ENCODE measurements at regions not wholly inside any gene's neighbourhood (a gene's known extent, or its start where the extent isn't known, plus 50 kb on each side); places are given as distances from the start of the nearest gene placed in this dataset.
"Not testable (repeated sequence)": the region's sequence is repeated elsewhere in the genome, so short reads cannot be mapped to it uniquely, and the experiment has no call there.

DNA sequence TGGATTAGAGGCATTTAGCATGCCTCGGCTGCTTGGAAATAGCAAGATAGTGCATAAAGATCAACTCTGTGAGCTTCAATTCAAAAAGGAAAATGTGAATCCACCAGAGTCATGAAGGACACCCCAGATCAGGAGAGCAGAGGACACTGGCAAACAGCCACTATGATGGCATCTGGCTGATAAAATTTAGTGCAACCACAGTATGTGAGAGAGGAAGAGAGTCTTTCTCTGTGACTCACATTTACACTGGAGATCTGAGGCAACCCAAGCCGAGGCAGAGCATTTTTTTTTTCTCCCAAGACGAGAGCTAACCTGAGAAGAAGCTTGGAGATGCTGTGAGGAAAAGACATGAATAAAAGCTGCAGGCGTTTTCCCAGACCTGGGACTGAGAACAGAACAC lies 401.9 kb downstream of the TGIF2LY start:
- H3K23me2 ChIP-seq (ENCODE audit: low read depth, low read length), result not testable (repeated sequence)

DNA sequence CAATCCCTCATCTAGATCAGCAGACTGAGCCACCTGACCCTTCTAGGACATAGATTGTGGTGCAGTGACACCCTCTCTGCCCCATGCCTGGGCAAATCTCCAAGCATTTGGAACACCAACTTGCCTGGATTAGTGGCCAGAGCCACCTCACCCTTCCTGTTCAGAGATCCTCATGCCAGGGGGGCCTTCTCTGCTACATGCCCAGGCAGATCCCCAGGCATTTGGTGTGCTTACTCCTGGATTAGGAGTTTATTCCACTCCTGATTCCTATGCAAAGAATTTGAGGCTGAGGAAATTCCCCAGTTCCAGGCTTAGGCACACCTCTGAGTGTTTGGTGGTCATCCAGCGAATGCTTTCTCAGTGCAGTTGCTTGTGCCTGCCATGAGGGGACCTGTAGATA lies 402.9 kb downstream of the TGIF2LY start:
- FAIRE-seq; H4K91ac ChIP-seq (replicated peaks; ENCODE audit: insufficient read length, low read length); H3K23me2 ChIP-seq (ENCODE audit: low read depth, low read length); H3K23ac ChIP-seq (ENCODE audit: insufficient read length); H3K79me1 ChIP-seq (ENCODE audit: low read depth, low read length); H4K20me1 ChIP-seq (replicated peaks in 1 of 2; ENCODE audit: control insufficient read depth in 1 of 2, insufficient read depth in 2 of 2, low read length in 2 of 2); H3K9ac ChIP-seq (replicated peaks in 1 of 4; ENCODE audit: extremely low read depth in 1 of 4, low read depth in 3 of 4, low read length in 3 of 4); H2AK5ac ChIP-seq (ENCODE audit: low read depth, low read length); H2BK5ac ChIP-seq (ENCODE audit: low read depth, low read length); H3K4me3 ChIP-seq (ENCODE audit: extremely low read depth in 1 of 4, insufficient read depth in 2 of 4, low read depth in 3 of 4, low read length in 4 of 4); H4K5ac ChIP-seq (ENCODE audit: insufficient read length, low read depth, low read length); H3K56ac ChIP-seq (replicated peaks; ENCODE audit: insufficient read length, low read depth, low read length); H3K18ac ChIP-seq (ENCODE audit: extremely low read depth, low read length); H3K4ac ChIP-seq (replicated peaks; ENCODE audit: insufficient read length, low read depth, low read length); DNase-seq (ENCODE audit: low read depth in 1 of 2, low spot score in 2 of 2); H2BK15ac ChIP-seq (ENCODE audit: low read length); POLR2A ChIA-PET (ENCODE audit: partially characterized antibody); H3K79me2 ChIP-seq (ENCODE audit: control insufficient read depth in 1 of 2, insufficient read depth in 2 of 2, low read length in 2 of 2); H3K4me1 ChIP-seq (replicated peaks in 1 of 4; ENCODE audit: control insufficient read depth in 3 of 4, insufficient read depth in 4 of 4, low read length in 3 of 4); H3K27ac ChIP-seq (ENCODE audit: low read depth, low read length); H3K14ac ChIP-seq (ENCODE audit: insufficient read length); H3K4me2 ChIP-seq (ENCODE audit: insufficient read depth in 1 of 2, low read depth in 2 of 2, low read length in 2 of 2); H4K8ac ChIP-seq (ENCODE audit: extremely low read depth, insufficient read depth, low read length); H2BK120ac ChIP-seq (replicated peaks; ENCODE audit: low read depth, low read length); H3K36me3 ChIP-seq (ENCODE audit: control insufficient read depth in 2 of 4, insufficient read depth in 4 of 4, low read length in 3 of 4); H3K9me3 ChIP-seq (ENCODE audit: insufficient read depth in 2 of 2, low read depth in 1 of 2, low read length in 1 of 2); CTCF ChIA-PET (ENCODE audit: partially characterized antibody); H2BK12ac ChIP-seq (ENCODE audit: low read depth, low read length); H3K27me3 ChIP-seq (replicated peaks in 1 of 4; ENCODE audit: control insufficient read depth in 3 of 4, extremely low read depth in 1 of 4, insufficient read depth in 3 of 4, low read length in 3 of 4); H2BK20ac ChIP-seq (ENCODE audit: low read length); H2AFZ ChIP-seq (ENCODE audit: low read length): not testable (repeated sequence)
- WGBS, 2 experiments (ENCODE audit: extremely low coverage in 1 of 2, insufficient coverage in 1 of 2, insufficient read length in 1 of 2, insufficient replicate concordance in 2 of 2, low coverage in 1 of 2, low lambda C conversion rate in 2 of 2, missing lambda C conversion rate in 1 of 2), result no CpG with 5 or more reads among the region's 1 CpG

More for the DNA sequence above, 401.9 kb downstream of the TGIF2LY start:
- H3K9ac ChIP-seq (replicated peaks in 1 of 4; ENCODE audit: extremely low read depth in 1 of 4, low read depth in 3 of 4, low read length in 3 of 4); H3K27ac ChIP-seq (ENCODE audit: low read depth, low read length); H3K9me3 ChIP-seq (ENCODE audit: insufficient read depth in 2 of 2, low read depth in 1 of 2, low read length in 1 of 2); H3K27me3 ChIP-seq (replicated peaks in 1 of 4; ENCODE audit: control insufficient read depth in 3 of 4, extremely low read depth in 1 of 4, insufficient read depth in 3 of 4, low read length in 3 of 4); H2BK12ac ChIP-seq (ENCODE audit: low read depth, low read length); H3K4me3 ChIP-seq (ENCODE audit: extremely low read depth in 1 of 4, insufficient read depth in 2 of 4, low read depth in 3 of 4, low read length in 4 of 4); H2AK5ac ChIP-seq (ENCODE audit: low read depth, low read length); H3K4me1 ChIP-seq (replicated peaks in 1 of 4; ENCODE audit: control insufficient read depth in 3 of 4, insufficient read depth in 4 of 4, low read length in 3 of 4); H3K79me2 ChIP-seq (ENCODE audit: control insufficient read depth in 1 of 2, insufficient read depth in 2 of 2, low read length in 2 of 2); H4K20me1 ChIP-seq (replicated peaks in 1 of 2; ENCODE audit: control insufficient read depth in 1 of 2, insufficient read depth in 2 of 2, low read length in 2 of 2); FAIRE-seq; H3K4ac ChIP-seq (replicated peaks; ENCODE audit: insufficient read length, low read depth, low read length); H2BK15ac ChIP-seq (ENCODE audit: low read length); H4K91ac ChIP-seq (replicated peaks; ENCODE audit: insufficient read length, low read length); H2BK120ac ChIP-seq (replicated peaks; ENCODE audit: low read depth, low read length); POLR2A ChIA-PET (ENCODE audit: partially characterized antibody); H3K36me3 ChIP-seq (ENCODE audit: control insufficient read depth in 2 of 4, insufficient read depth in 4 of 4, low read length in 3 of 4); H3K23ac ChIP-seq (ENCODE audit: insufficient read length); H2AFZ ChIP-seq (ENCODE audit: low read length); H3K14ac ChIP-seq (ENCODE audit: insufficient read length); H3K56ac ChIP-seq (replicated peaks; ENCODE audit: insufficient read length, low read depth, low read length); H2BK5ac ChIP-seq (ENCODE audit: low read depth, low read length); CTCF ChIA-PET (ENCODE audit: partially characterized antibody); H4K5ac ChIP-seq (ENCODE audit: insufficient read length, low read depth, low read length); H3K79me1 ChIP-seq (ENCODE audit: low read depth, low read length); H2BK20ac ChIP-seq (ENCODE audit: low read length); H4K8ac ChIP-seq (ENCODE audit: extremely low read depth, insufficient read depth, low read length); H3K18ac ChIP-seq (ENCODE audit: extremely low read depth, low read length); DNase-seq (ENCODE audit: low read depth in 1 of 2, low spot score in 2 of 2); H3K4me2 ChIP-seq (ENCODE audit: insufficient read depth in 1 of 2, low read depth in 2 of 2, low read length in 2 of 2): not testable (repeated sequence)
- WGBS, 2 experiments (ENCODE audit: extremely low coverage in 1 of 2, insufficient coverage in 1 of 2, insufficient read length in 1 of 2, insufficient replicate concordance in 2 of 2, low coverage in 1 of 2, low lambda C conversion rate in 2 of 2, missing lambda C conversion rate in 1 of 2), result 100% methylated on average over 2 of the region's 4 CpGs; no CpG with 5 or more reads in 1 of the 2 experiments
